ENCODE measurements at regions not wholly inside any gene's neighbourhood (a gene's known extent, or its start where the extent isn't known, plus 50 kb on each side); places are given as distances from the start of the nearest gene placed in this dataset.

DNA sequence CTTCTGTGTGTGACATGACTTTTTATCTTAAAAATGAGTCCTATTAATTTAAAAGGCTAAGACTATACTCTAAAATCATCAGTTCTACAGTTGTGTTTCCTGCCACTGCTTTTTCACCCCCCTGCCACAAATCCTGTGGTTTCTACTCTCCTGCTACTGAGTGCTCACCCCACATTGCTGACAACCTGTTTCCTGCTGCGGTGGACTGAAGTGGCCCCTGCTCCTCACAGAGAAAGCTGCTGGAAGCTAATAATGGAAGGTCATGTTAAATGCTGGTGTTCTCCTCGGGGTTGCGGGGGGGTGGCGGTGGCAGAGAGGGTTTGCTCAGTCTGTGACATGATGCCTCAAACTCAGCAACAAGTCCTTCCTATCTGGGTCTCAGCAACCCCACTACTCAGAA lies 113.2 kb upstream of the INHBA start:
- Mint-ChIP-seq H3K4me3 (no peak overlapping the region), H3K27ac (no peak overlapping the region), H3K4me1 (no peaks in the 10 kb centered on the region), H3K36me3 (ENCODE audit: low read depth) (peaks cover 2% of the 10 kb centered on the region), H3K27me3 (no peaks in the 10 kb centered on the region)
- DNase-seq: no peak
- peaks cover 2% of the 10 kb centered on the region for H3K9me3 ChIP-seq (ENCODE audit: control insufficient read depth, low read length, poor library complexity, severe bottlenecking)
- no peak for ATAC-seq

DNA sequence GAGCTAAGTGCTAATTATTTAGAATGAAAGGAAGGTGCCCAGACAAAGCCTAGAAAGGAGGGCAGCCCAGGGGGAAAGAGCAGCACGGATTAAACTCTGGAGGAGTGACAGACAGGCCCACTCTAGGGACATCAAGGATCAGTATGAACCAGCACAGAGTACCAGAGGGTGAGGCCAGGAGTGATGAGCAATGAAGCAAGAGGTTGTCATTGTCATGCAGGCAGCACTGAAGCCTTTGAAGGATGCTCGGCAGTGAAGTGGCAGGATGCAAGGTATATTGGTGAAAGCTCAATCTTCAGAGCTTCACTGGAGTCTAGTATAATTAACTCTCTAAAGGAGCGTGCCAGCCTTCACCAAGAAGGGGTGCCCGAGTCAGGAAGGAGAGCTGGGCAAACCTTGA lies 112.0 kb upstream of the INHBA start:
- no peak overlapping the region for H3K27ac Mint-ChIP-seq
- DNase-seq (no peak), ATAC-seq (no peak)
- H3K27me3 Mint-ChIP-seq: no peaks in the 10 kb centered on the region
- H3K9me3 ChIP-seq (ENCODE audit: control insufficient read depth, low read length, poor library complexity, severe bottlenecking): peaks cover 2% of the 10 kb centered on the region
- H3K4me3 Mint-ChIP-seq: no peak overlapping the region
- H3K4me1 Mint-ChIP-seq: no peaks in the 10 kb centered on the region
- H3K36me3 Mint-ChIP-seq (ENCODE audit: low read depth): peaks cover 2% of the 10 kb centered on the region

DNA sequence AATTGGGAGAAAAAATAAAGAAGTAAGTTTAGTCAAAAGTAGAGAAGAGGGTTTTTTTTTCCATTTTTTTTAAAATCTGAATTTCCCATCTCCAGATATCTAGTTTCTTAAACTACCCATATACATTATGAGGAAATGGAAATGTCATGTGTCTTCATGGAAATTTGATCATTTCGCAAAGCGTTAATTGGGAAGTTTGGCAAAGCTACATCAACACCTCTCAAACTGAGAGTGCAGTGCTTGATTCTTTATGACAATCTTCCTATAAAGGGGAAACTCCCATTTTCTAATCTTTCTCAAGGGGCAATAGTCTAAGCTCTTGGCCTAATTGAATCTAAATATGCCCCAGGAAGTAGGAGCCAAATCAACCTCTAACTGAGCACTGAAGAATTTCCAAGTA lies 110.4 kb upstream of the INHBA start:
- no peak overlapping the region for H3K4me3 Mint-ChIP-seq
- DNase-seq: no peak
- H3K27me3 Mint-ChIP-seq: no peaks in the 10 kb centered on the region
- H3K4me1 Mint-ChIP-seq: no peaks in the 10 kb centered on the region
- no peak overlapping the region for H3K27ac Mint-ChIP-seq
- H3K9me3 ChIP-seq (ENCODE audit: control insufficient read depth, low read length, poor library complexity, severe bottlenecking): peaks cover 2% of the 10 kb centered on the region
- no peaks in the 10 kb centered on the region for H3K36me3 Mint-ChIP-seq (ENCODE audit: low read depth)
- ATAC-seq: no peak

DNA sequence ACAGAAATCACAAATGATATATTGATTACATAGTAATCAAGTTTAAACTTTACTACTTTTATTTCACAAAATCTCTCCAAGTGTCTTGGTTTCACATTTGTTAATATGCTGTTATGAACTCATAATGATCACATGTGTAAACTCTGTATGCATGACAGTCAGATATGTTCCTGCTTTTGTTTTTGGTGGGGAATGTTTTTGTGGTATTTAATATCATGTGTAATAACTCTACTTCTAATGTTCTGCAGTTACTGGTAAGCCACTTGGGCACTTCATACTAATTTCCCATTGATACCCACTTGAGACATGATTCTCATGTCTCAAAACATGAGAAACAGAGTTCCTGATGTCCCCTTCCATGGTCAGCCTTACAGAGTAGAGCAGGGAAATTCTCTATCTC lies 109.1 kb upstream of the INHBA start:
- Mint-ChIP-seq H3K27me3 (no peaks in the 10 kb centered on the region), H3K4me3 (no peak overlapping the region), H3K36me3 (ENCODE audit: low read depth) (no peaks in the 10 kb centered on the region), H3K4me1 (no peaks in the 10 kb centered on the region), H3K27ac (no peak overlapping the region)
- DNase-seq: no peak
- no peak for ATAC-seq
- peaks cover 2% of the 10 kb centered on the region for H3K9me3 ChIP-seq (ENCODE audit: control insufficient read depth, low read length, poor library complexity, severe bottlenecking)

DNA sequence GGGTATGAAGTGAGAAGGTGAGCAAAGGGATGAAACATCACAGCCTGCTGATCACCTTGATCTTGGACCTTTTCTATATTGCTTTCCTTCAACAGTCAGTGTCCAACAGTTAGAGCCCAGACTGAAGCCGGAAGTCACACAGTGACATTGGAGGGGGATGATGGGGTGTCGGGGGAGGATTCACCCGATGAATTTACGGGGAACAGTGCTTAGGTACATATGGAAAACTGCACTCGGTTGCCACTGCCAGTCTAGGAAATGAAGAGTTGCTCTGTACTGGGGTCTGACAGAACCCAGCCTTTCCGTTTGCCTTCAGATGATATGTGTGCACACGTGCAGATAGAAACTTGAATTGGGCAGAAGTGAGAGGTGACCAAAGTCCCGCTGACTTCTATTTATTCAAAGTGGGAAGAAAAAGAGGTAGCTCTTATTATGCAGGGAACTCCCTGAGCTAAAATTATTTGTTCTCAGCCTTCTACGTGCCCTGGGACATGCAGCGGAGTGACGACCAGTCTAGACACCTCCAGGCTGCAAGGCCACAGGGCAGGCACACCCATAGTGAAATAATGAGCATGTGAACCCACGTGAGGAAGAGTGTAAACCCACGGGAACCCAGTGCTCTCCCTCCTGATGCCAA lies 107.2 kb upstream of the INHBA start:
- Mint-ChIP-seq H3K4me1 (no peaks in the 10 kb centered on the region), H3K27ac (no peak overlapping the region), H3K36me3 (ENCODE audit: low read depth) (no peaks in the 10 kb centered on the region), H3K4me3 (no peak overlapping the region), H3K27me3 (no peaks in the 10 kb centered on the region)
- ATAC-seq: no peak
- H3K9me3 ChIP-seq (ENCODE audit: control insufficient read depth, low read length, poor library complexity, severe bottlenecking): peaks cover 2% of the 10 kb centered on the region
- no peak for DNase-seq

DNA sequence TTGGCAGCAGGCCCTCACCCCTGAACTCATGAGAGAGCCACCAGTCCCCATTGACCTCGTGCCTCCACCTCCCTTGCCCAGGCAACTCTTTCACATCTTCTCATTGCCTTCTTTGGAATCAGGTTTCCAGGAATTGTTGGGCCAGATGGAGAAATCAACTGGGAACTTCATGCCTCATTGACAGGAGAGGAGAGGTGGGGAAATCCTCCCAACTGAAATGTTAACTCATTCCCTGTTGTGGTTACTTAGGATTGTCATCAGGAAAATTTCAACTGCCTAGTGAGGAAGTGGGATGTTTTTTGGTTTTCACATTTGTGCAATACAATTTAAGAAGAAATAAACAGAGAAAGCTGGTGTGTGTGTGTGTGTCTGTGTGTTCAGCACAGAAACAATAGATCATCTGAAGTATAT lies 106.6 kb upstream of the INHBA start:
- no peaks in the 10 kb centered on the region for H3K4me1 Mint-ChIP-seq
- no peak overlapping the region for H3K27ac Mint-ChIP-seq
- H3K27me3 Mint-ChIP-seq: no peaks in the 10 kb centered on the region
- H3K9me3 ChIP-seq (ENCODE audit: control insufficient read depth, low read length, poor library complexity, severe bottlenecking): peaks cover 2% of the 10 kb centered on the region
- no peaks in the 10 kb centered on the region for H3K36me3 Mint-ChIP-seq (ENCODE audit: low read depth)
- no peak for ATAC-seq
- no peak for DNase-seq
- H3K4me3 Mint-ChIP-seq: no peak overlapping the region

DNA sequence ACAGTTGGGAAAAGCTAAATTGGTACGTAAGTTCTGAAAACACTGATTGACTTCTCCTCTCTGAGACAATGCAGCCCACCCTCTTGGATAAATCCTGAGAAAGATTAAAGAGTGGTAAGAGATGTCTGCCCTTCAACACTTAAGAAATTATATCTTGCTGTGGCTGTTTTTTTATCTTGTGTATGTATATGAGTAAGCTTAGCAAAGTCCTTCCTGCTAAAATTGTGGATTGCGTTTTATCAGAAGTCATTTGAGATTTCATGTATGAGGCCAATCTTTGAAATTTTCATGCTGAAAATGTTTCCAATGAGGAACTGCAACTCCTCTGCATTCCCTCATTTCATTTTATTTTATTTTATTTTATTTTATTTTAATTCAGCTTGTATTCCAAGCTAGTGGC lies 106.2 kb upstream of the INHBA start:
- Mint-ChIP-seq H3K27me3 (no peaks in the 10 kb centered on the region), H3K4me1 (no peaks in the 10 kb centered on the region), H3K4me3 (no peak overlapping the region), H3K27ac (no peak overlapping the region), H3K36me3 (ENCODE audit: low read depth) (no peaks in the 10 kb centered on the region)
- ATAC-seq: no peak
- no peak for DNase-seq
- peaks cover 2% of the 10 kb centered on the region for H3K9me3 ChIP-seq (ENCODE audit: control insufficient read depth, low read length, poor library complexity, severe bottlenecking)

DNA sequence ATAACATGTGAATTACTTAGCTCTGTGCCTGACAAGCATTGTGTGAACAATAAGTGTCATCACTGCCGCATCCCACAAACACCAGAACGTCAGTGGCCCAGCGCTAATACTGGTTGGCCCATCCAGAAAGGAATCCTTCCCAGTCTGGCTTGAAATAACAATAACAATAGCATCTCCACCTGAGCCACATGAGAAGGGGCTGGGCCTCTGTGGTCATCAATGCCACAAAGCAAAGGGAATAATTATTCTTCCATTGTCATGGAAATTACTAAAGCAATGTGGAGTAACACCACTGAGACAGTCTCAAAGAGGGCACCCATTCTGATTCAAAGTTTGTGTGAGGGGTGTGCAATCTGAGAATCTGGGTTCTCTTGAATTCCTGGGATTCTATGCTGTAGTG lies 105.7 kb upstream of the INHBA start:
- no peaks in the 10 kb centered on the region for H3K27me3 Mint-ChIP-seq
- H3K36me3 Mint-ChIP-seq (ENCODE audit: low read depth): no peaks in the 10 kb centered on the region
- no peak overlapping the region for H3K27ac Mint-ChIP-seq
- DNase-seq (no peak), ATAC-seq (no peak)
- H3K4me3 Mint-ChIP-seq: no peak overlapping the region
- H3K4me1 Mint-ChIP-seq: no peaks in the 10 kb centered on the region
- H3K9me3 ChIP-seq (ENCODE audit: control insufficient read depth, low read length, poor library complexity, severe bottlenecking): peaks cover 2% of the 10 kb centered on the region

DNA sequence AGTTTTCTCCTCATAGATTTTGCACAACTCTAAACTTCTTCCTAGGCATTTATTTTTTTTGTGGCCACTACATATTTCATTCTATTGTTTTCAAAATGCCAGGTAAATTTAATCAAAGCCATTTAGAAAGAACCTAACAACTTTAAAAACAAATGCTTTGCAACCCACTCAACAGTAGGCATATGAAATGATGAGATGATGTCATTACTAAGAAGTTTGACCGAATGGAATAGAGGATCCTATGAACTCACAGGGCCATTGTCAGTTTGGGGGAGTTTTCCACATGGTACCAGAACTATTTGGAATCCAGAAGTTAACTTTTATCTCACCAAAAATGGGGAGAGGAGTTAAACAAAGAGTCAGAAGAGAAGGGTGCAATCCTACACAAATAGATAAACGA lies 100.7 kb upstream of the INHBA start:
- H3K9me3 ChIP-seq (ENCODE audit: control insufficient read depth, low read length, poor library complexity, severe bottlenecking): no peaks in the 10 kb centered on the region
- H3K4me1 Mint-ChIP-seq: no peaks in the 10 kb centered on the region
- H3K27me3 Mint-ChIP-seq: no peaks in the 10 kb centered on the region
- no peak for ATAC-seq
- H3K27ac Mint-ChIP-seq: no peak overlapping the region
- DNase-seq: no peak
- no peaks in the 10 kb centered on the region for H3K36me3 Mint-ChIP-seq (ENCODE audit: low read depth)
- H3K4me3 Mint-ChIP-seq: no peak overlapping the region

DNA sequence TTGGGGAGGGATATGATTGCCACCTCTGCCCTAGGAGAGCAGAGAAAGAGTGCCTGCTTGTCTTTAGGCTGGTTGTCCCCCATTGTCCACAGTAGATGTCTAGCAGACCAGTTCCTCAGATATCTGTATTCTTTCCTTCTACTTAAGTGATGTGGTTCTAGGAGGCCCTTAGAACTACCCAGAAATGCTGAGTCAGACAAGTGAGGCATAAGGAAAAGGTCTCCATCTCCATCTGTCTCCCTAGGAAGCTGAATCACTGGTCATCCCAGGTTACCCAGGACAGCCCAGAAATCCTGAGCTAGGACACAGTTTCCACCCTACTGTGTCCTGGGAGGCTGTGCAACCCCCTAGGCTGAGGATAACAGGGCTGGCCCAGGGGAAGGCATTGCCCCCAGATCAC lies 93.4 kb upstream of the INHBA start:
- no peak overlapping the region for H3K27ac Mint-ChIP-seq
- no peak for ATAC-seq

DNA sequence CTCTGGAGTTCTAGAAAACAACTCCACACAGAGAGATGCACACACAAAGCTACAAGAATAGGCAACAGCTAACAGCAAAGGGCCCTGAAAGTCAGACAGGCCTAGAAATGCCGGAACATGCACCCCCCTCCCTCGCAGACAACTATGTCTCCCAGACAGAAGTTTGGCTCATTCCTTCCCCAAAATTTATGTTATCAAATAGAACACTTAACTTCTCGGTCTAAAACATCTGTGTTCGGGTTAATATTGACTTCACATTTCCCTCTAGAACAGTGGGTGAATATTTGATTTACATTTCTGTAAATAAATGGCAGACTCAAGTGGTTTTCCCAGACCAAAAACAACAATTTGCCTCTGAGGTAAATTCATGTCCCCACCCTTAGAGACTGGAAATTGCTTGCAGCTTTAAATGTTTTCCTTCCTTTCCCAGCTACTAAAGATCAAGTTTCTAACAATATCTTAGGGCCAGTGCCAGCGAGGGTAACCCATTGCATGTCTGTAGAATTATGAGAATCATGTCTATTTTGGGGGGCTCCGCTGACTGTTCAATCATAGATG lies 92.5 kb upstream of the INHBA start:
- H3K27ac Mint-ChIP-seq: no peak overlapping the region
- H3K36me3 Mint-ChIP-seq (ENCODE audit: low read depth): no peaks in the 10 kb centered on the region
- no peak for ATAC-seq
- no peak overlapping the region for H3K4me3 Mint-ChIP-seq
- DNase-seq: no peak
- no peaks in the 10 kb centered on the region for H3K9me3 ChIP-seq (ENCODE audit: control insufficient read depth, low read length, poor library complexity, severe bottlenecking)
- no peaks in the 10 kb centered on the region for H3K27me3 Mint-ChIP-seq
- H3K4me1 Mint-ChIP-seq: no peaks in the 10 kb centered on the region

More for the DNA sequence above, 93.4 kb upstream of the INHBA start:
- Mint-ChIP-seq H3K36me3 (ENCODE audit: low read depth) (no peaks in the 10 kb centered on the region), H3K4me3 (no peak overlapping the region), H3K27me3 (no peaks in the 10 kb centered on the region), H3K4me1 (no peaks in the 10 kb centered on the region)
- DNase-seq: no peak
- no peaks in the 10 kb centered on the region for H3K9me3 ChIP-seq (ENCODE audit: control insufficient read depth, low read length, poor library complexity, severe bottlenecking)

DNA sequence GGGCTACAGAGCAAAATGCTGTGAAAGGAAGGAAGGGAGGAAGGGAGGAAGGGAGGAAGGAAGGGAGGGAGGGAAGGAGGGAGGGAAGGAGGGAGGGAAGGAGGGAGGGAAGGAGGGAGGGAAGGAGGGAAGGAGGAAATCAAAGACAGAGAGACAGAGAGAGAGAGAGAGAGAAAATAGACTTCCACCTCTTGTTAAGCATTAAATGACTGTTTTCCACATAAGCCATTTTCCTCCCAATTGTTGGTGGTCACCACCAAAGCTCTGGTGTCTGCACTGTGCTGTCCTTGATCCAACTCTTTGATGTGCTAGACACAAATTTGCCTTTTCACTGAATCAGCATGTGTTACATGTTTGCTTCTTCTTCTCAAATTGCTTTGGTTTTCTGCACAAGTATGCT lies 90.7 kb upstream of the INHBA start:
- H3K9me3 ChIP-seq (ENCODE audit: control insufficient read depth, low read length, poor library complexity, severe bottlenecking): no peaks in the 10 kb centered on the region
- ATAC-seq: no peak
- no peaks in the 10 kb centered on the region for H3K27me3 Mint-ChIP-seq

DNA sequence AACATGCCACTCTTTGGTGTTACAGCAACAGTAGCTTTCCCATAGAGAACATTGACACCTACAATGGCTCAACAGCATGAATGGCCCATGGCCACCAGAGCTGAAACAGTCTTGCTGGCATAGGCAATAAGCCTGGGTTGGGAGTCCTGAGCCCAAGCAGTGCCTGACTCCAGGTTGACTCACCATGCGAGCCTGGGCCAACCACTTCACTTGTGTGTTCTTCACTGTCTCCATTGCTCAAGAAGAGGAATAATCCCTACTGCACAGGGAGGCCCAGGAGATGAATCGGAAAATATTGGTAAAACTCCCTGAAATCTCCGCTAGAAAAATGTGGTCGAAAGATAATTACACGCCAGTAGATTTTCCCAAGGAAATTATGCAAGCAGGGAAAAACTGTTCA lies 89.2 kb upstream of the INHBA start:
- Mint-ChIP-seq H3K27me3 (no peaks in the 10 kb centered on the region), H3K27ac (no peak overlapping the region), H3K36me3 (ENCODE audit: low read depth) (no peaks in the 10 kb centered on the region), H3K4me3 (no peak overlapping the region), H3K4me1 (no peaks in the 10 kb centered on the region)
- H3K9me3 ChIP-seq (ENCODE audit: control insufficient read depth, low read length, poor library complexity, severe bottlenecking): no peaks in the 10 kb centered on the region
- DNase-seq: no peak
- no peak for ATAC-seq

More for the DNA sequence above, 90.7 kb upstream of the INHBA start:
- H3K27ac Mint-ChIP-seq: no peak overlapping the region
- H3K36me3 Mint-ChIP-seq (ENCODE audit: low read depth): no peaks in the 10 kb centered on the region
- no peaks in the 10 kb centered on the region for H3K4me1 Mint-ChIP-seq
- no peak overlapping the region for H3K4me3 Mint-ChIP-seq
- DNase-seq: no peak

DNA sequence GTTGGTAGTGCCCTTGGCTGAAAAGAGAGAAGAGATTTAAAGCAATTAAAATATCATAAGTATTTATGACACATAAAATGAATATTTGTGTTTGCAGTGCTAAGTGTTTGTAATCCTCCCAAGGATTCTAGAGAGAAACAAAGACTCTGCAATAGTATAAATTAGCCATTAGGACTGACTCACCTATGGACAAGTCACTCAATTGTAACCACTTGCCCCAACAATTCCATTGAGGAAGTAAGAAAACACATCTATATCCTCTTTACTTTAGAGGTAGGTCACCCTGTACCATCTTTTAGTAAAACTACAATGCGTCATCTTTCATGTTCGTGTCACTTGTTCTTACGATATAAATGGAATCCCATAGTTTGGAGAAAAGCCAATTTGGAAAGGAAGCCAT lies 85.7 kb upstream of the INHBA start:
- Mint-ChIP-seq H3K36me3 (ENCODE audit: low read depth) (no peaks in the 10 kb centered on the region), H3K27me3 (no peaks in the 10 kb centered on the region), H3K4me3 (no peak overlapping the region), H3K4me1 (no peaks in the 10 kb centered on the region), H3K27ac (no peak overlapping the region)
- ATAC-seq: no peak
- no peak for DNase-seq
- no peaks in the 10 kb centered on the region for H3K9me3 ChIP-seq (ENCODE audit: control insufficient read depth, low read length, poor library complexity, severe bottlenecking)
